Naive thymus-derived CD4-positive, alpha-beta T cell (primary cell): ENCODE measurements at regions not wholly inside any gene's neighbourhood (a gene's known extent, or its start where the extent isn't known, plus 50 kb on each side); places are given as distances from the start of the nearest gene placed in this dataset.

Experiments used
- ATAC-seq: fragments of 150-1000 bp; cut with Tn5 transposase; 2 replicates; pipeline ENCODE4 v1.10.0; 2021; ENCODE audit warnings: mild to moderate bottlenecking, moderate library complexity
- CTCF ChIA-PET: fragments of 350-600 bp; sonication (Branson Sonifier 250); formaldehyde crosslinking; loops from one replicate; lab custom pipeline; 2021; ENCODE audit warnings: antibody characterized with exemption; lab: Charles Lee
- POLR2A ChIA-PET: fragments of 350-600 bp; sonication (Branson Sonifier 250); formaldehyde crosslinking; loops from one replicate; lab custom pipeline; 2021; ENCODE audit warnings: antibody characterized with exemption, inconsistent platforms; lab: Charles Lee
- DNase-seq, 9 donors: peaks; one replicate each; pipeline versions ENCODE4 v3.0.0 to v3.0.0-alpha.2; 2020 to 2022; ENCODE audit warnings: mixed read lengths in 1 of 9
- H3K27ac ChIP-seq: one replicate; pipeline ENCODE4 v1.7.0; 2013; ENCODE audit warnings: mild to moderate bottlenecking, low read depth, low read length, moderate library complexity
- H3K27me3 ChIP-seq, 2 donors: one replicate each; pipeline ENCODE4 v1.7.0; 2013; ENCODE audit warnings: low read length in 2 of 2, mild to moderate bottlenecking in 2 of 2, moderate library complexity in 2 of 2; ENCODE audit not compliant: control insufficient read depth in 2 of 2, insufficient read depth in 2 of 2
- H3K36me3 ChIP-seq, 3 experiments: 1 replicate in 2 of 3; 2 replicates in 1 of 3; pipeline ENCODE4 v1.7.0; 2013; ENCODE audit warnings: low read length in 3 of 3, mild to moderate bottlenecking in 3 of 3, moderate library complexity in 1 of 3; ENCODE audit not compliant: insufficient read depth in 3 of 3, control insufficient read depth in 2 of 3
- H3K4me1 ChIP-seq, 2 donors: one replicate each; pipeline ENCODE4 v1.7.0; 2013; ENCODE audit warnings: low read length in 2 of 2, mild to moderate bottlenecking in 2 of 2, moderate library complexity in 1 of 2; ENCODE audit not compliant: control insufficient read depth in 2 of 2, insufficient read depth in 2 of 2
- H3K4me3 ChIP-seq: 2 replicates; pipeline ENCODE4 v1.7.0; 2013; ENCODE audit warnings: mild to moderate bottlenecking, low read length
- H3K9me3 ChIP-seq, 3 experiments: 1 replicate in 2 of 3; 2 replicates in 1 of 3; pipeline ENCODE4 v1.7.0; 2013; ENCODE audit warnings: low read length in 3 of 3; ENCODE audit not compliant: control insufficient read depth in 2 of 3
- H3K27ac Mint-ChIP-seq, 9 donors: one replicate each; pipeline ENCODE4 v1.8.0; 2020 to 2022; ENCODE audit warnings: mixed read lengths in 9 of 9, mild to moderate bottlenecking in 8 of 9, moderate library complexity in 5 of 9, inconsistent platforms in 2 of 9
- H3K27me3 Mint-ChIP-seq, 5 donors: one replicate each; pipeline ENCODE4 v1.8.0; 2021 to 2022; ENCODE audit warnings: mixed read lengths in 5 of 5, mild to moderate bottlenecking in 1 of 5
- H3K36me3 Mint-ChIP-seq, 5 donors: one replicate each; pipeline ENCODE4 v1.8.0; 2020 to 2022; ENCODE audit warnings: mixed read lengths in 5 of 5, mild to moderate bottlenecking in 3 of 5, inconsistent platforms in 1 of 5
- H3K4me1 Mint-ChIP-seq, 7 donors: one replicate each; pipeline ENCODE4 v1.8.0; 2020 to 2022; ENCODE audit warnings: mixed read lengths in 7 of 7, mild to moderate bottlenecking in 3 of 7, inconsistent platforms in 1 of 7
- H3K4me3 Mint-ChIP-seq, 10 donors: one replicate each; pipeline ENCODE4 v1.8.0; 2020 to 2022; ENCODE audit warnings: mild to moderate bottlenecking in 10 of 10, mixed read lengths in 10 of 10, moderate library complexity in 6 of 10, inconsistent platforms in 2 of 10
- H3K9me3 Mint-ChIP-seq, 11 donors: one replicate each; pipeline ENCODE4 v1.8.0; 2020 to 2022; ENCODE audit warnings: mixed read lengths in 11 of 11, mild to moderate bottlenecking in 4 of 11, inconsistent platforms in 1 of 11, moderate library complexity in 1 of 11
- intact Hi-C, 2 donors: fragments of 100-400 bp; cut with micrococcal nuclease; formaldehyde crosslinking; loops; one replicate each; pipeline ENCODE4 v1.15.1; 2023

DNA sequence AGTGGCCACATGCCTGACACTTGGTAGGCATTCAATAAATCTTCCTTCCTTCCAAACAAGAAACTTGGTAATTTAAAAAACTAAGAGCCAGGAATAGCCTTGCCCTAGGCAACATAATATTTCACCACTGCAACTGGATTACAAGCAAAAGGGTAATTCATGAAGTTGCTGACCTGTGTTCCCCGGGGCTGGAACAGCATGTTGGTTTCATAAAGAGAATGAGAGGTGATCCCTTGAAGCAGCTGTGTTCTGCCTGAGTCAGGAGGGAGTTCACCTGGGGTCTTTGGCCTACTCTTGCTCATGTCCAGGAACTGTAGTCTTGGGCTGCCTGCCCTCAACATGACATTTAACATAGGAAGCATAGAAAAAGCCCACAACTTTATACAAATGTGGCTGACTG lies 329.0 kb upstream of the DAB1 start:
- Histone ChIP-seq H3K36me3 (no peaks in the 10 kb centered on the region), H3K4me3 (no peak overlapping the region), H3K27ac (no peak overlapping the region), H3K27me3 (no peaks in the 10 kb centered on the region), H3K4me1 (no peaks in the 10 kb centered on the region), H3K9me3 (no peaks in the 10 kb centered on the region)
- no peak overlapping the region for H3K27ac Mint-ChIP-seq
- no peaks in the 10 kb centered on the region for H3K4me1 Mint-ChIP-seq
- ChIA-PET CTCF (no interaction called here), POLR2A (no interaction called here)
- DNase-seq, result no peak
- intact Hi-C loops, result no loop called here
- H3K9me3 Mint-ChIP-seq, result peaks cover 0 to 4% (median 0%) of the 10 kb centered on the region in 11 donors
- H3K4me3 Mint-ChIP-seq, result no peak overlapping the region
- H3K27me3 Mint-ChIP-seq, result peaks cover 0 to 19% (median 10%) of the 10 kb centered on the region in 5 donors
- H3K36me3 Mint-ChIP-seq, result no peaks in the 10 kb centered on the region
- ATAC-seq, result no peak

DNA sequence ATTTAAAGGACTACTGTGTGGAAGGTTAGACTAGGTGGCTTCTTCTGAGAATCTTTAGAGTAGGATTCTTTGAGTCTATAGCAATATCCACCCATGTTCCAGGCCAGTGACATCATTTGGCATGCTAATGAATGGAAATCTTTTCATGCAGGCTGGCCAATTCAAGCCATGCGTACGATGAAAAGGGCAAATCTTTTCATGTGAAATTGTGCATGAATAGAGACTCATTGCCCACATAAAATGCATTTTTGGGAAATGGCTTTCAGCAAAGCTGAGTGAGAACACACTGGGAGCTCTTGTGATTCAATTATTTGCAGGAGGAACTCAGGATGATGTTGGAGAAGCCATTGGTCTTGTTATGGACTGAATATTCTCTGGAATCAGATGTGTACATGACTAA lies 324.9 kb upstream of the DAB1 start:
- ATAC-seq (no peak), DNase-seq (no peak)
- Mint-ChIP-seq H3K27ac (no peak overlapping the region), H3K36me3 (no peaks in the 10 kb centered on the region), H3K9me3 (peaks cover 0 to 6% (median 0%) of the 10 kb centered on the region in 11 donors), H3K4me1 (no peaks in the 10 kb centered on the region), H3K4me3 (no peak overlapping the region), H3K27me3 (peaks cover 0 to 21% (median 14%) of the 10 kb centered on the region in 5 donors)
- CTCF ChIA-PET, result no interaction called here
- H3K4me1 ChIP-seq, result no peaks in the 10 kb centered on the region
- POLR2A ChIA-PET, result no interaction called here
- H3K9me3 ChIP-seq, result no peaks in the 10 kb centered on the region
- H3K27me3 ChIP-seq, result no peaks in the 10 kb centered on the region
- no peak overlapping the region for H3K4me3 ChIP-seq
- H3K36me3 ChIP-seq, result no peaks in the 10 kb centered on the region
- intact Hi-C loops, result no loop called here
- no peak overlapping the region for H3K27ac ChIP-seq

DNA sequence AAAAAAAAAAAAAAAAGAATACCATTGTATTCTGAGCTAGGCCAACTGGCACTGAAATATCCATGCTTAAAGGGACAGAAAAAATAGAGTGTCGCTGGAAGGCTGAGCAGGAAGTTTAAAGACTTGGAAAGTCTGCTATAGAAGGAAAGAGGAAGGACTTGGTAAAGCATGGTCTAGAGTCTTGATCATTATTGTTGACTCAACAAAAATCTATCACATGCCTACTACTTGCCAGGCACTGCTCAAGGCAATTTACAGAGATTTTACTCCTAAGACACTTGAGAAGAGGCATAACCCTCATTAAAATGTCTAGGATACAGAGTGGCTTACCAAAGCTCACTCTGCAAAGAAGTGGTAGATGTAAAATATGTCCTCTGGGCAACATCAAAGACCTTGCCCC lies 324.0 kb upstream of the DAB1 start:
- Histone ChIP-seq H3K27ac (no peak overlapping the region), H3K4me3 (no peak overlapping the region), H3K36me3 (no peaks in the 10 kb centered on the region), H3K4me1 (no peaks in the 10 kb centered on the region), H3K27me3 (no peaks in the 10 kb centered on the region), H3K9me3 (no peaks in the 10 kb centered on the region)
- H3K27ac Mint-ChIP-seq, result no peak overlapping the region
- CTCF ChIA-PET, result no interaction called here
- ATAC-seq, result no peak
- no peaks in the 10 kb centered on the region for H3K4me1 Mint-ChIP-seq
- intact Hi-C loops, result no loop called here
- H3K4me3 Mint-ChIP-seq, result no peak overlapping the region
- no peaks in the 10 kb centered on the region for H3K36me3 Mint-ChIP-seq
- POLR2A ChIA-PET, result no interaction called here
- peaks cover 0 to 21% (median 14%) of the 10 kb centered on the region in 5 donors for H3K27me3 Mint-ChIP-seq
- H3K9me3 Mint-ChIP-seq, result peaks cover 0 to 6% (median 2%) of the 10 kb centered on the region in 11 donors
- no peak for DNase-seq

DNA sequence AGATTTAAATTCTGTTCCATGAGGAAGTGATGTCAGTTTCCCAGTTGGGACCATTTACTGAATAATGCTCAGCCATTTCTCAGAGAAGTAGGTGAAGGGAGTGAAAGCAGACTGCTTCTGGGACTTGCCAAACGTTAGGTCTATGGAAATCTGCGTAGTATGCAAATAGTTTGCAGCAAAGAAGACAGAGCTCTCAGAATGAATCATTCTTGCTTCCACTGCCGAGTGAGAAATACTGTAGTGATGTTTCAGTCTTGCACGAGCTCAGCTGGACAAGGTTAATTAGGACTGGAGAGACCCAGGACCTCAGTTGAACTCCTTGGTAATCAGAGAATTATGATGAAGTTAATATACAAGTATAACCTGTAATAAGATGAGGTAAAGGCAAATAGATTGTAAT lies 317.7 kb upstream of the DAB1 start:
- H3K36me3 Mint-ChIP-seq, result no peaks in the 10 kb centered on the region
- Histone ChIP-seq H3K36me3 (no peaks in the 10 kb centered on the region), H3K4me1 (no peaks in the 10 kb centered on the region), H3K27me3 (no peaks in the 10 kb centered on the region), H3K9me3 (no peaks in the 10 kb centered on the region), H3K27ac (no peak overlapping the region), H3K4me3 (no peak overlapping the region)
- peaks cover 0 to 10% (median 5%) of the 10 kb centered on the region in 5 donors for H3K27me3 Mint-ChIP-seq
- ChIA-PET CTCF (interaction anchor here (0.7 kb wide), 1 partner anchor 28 kb away, joined by 3 read pairs; no protein-coding TSS in a partner anchor), POLR2A (no interaction called here)
- intact Hi-C loops, result no loop called here
- H3K9me3 Mint-ChIP-seq, result peaks cover 0 to 3% (median 0%) of the 10 kb centered on the region in 11 donors
- ATAC-seq (no peak), DNase-seq (no peak)
- no peak overlapping the region for H3K4me3 Mint-ChIP-seq
- no peak overlapping the region for H3K27ac Mint-ChIP-seq
- peaks cover 0 to 1% (median 0%) of the 10 kb centered on the region in 7 donors for H3K4me1 Mint-ChIP-seq

DNA sequence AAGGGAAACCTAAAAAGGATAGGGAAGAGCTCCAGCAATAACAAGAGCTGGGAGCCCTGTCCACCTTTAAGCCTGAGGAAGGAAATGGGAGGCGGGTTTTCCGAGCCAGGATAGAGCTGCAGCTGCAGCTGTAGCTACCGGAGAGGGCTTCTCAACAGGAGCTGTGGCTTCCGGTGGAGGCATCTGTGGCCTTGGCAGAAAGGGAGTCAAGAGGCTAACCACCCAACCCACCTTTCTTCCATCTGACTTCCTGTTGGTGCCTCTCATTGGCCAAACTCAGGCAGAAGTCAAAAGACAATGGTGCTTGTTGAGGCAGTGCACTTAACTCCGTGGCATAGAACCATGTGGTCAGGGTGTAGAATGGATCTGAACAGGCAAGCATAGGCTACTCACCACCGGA lies 313.1 kb upstream of the DAB1 start:
- no peaks in the 10 kb centered on the region for H3K9me3 ChIP-seq
- ChIA-PET POLR2A (no interaction called here), CTCF (no interaction called here)
- no peak overlapping the region for H3K27ac ChIP-seq
- no peak for DNase-seq
- no peak overlapping the region for H3K4me3 ChIP-seq
- intact Hi-C loops, result no loop called here
- peaks cover 0 to 2% (median 0%) of the 10 kb centered on the region in 7 donors for H3K4me1 Mint-ChIP-seq
- H3K27ac Mint-ChIP-seq, result no peak overlapping the region
- peaks cover 0 to 2% (median 0%) of the 10 kb centered on the region in 11 donors for H3K9me3 Mint-ChIP-seq
- H3K27me3 ChIP-seq, result no peaks in the 10 kb centered on the region
- H3K36me3 ChIP-seq, result no peaks in the 10 kb centered on the region
- H3K36me3 Mint-ChIP-seq, result no peaks in the 10 kb centered on the region
- peaks cover 0 to 9% (median 5%) of the 10 kb centered on the region in 5 donors for H3K27me3 Mint-ChIP-seq
- H3K4me1 ChIP-seq, result no peaks in the 10 kb centered on the region
- ATAC-seq, result no peak
- no peak overlapping the region for H3K4me3 Mint-ChIP-seq

DNA sequence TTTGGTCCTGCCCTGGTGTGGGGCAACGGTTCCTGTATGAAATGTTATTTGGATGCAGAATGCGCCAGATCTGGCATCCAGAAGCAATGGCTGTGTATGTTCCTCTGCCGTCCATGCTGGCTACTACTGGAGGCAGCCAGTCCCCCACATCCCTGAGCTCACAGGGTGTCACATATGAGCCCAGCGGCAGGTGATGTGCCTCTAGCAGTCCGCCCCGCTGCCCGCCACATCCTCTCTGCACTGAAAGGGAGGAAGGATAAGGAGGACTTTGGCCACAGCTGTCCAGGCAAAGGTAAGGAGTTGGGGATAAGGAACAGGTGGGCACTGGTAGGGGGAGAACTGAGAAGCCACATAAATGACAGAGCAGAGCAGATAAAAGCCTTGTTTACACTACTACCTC lies 305.3 kb upstream of the DAB1 start:
- ATAC-seq (no peak), DNase-seq (no peak)
- Histone ChIP-seq H3K9me3 (no peaks in the 10 kb centered on the region), H3K4me3 (no peak overlapping the region), H3K27me3 (no peaks in the 10 kb centered on the region), H3K36me3 (no peaks in the 10 kb centered on the region), H3K27ac (no peak overlapping the region), H3K4me1 (no peaks in the 10 kb centered on the region)
- intact Hi-C loops, result no loop called here
- H3K4me1 Mint-ChIP-seq, result no peaks in the 10 kb centered on the region
- CTCF ChIA-PET, result no interaction called here
- peaks cover 0 to 10% (median 0%) of the 10 kb centered on the region in 5 donors for H3K27me3 Mint-ChIP-seq
- POLR2A ChIA-PET, result no interaction called here
- H3K27ac Mint-ChIP-seq, result no peak overlapping the region
- no peak overlapping the region for H3K4me3 Mint-ChIP-seq
- H3K9me3 Mint-ChIP-seq, result peaks cover 0 to 2% (median 0%) of the 10 kb centered on the region in 11 donors
- H3K36me3 Mint-ChIP-seq, result no peaks in the 10 kb centered on the region

DNA sequence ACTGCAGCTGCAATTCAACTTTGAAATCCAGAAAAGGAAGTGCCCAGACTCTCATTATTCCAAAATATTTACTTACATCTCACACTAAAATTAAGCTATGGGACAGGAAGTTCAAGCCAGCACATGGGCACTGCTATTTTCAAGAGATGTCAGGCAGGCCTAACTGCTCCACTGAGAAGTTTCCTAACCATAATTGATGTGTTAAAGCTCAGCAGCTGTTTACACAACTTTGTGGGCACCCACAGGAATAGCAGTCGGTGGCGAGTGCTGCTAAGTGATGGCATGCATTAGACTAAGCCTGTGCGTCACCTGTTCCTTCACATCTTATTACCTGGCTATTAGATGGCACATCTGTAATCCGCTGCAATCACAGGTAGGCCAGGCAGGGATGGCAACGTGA lies 303.3 kb upstream of the DAB1 start:
- Histone ChIP-seq H3K9me3 (no peaks in the 10 kb centered on the region), H3K36me3 (no peaks in the 10 kb centered on the region), H3K27me3 (no peaks in the 10 kb centered on the region), H3K4me3 (no peak overlapping the region), H3K27ac (no peak overlapping the region), H3K4me1 (no peaks in the 10 kb centered on the region)
- H3K27me3 Mint-ChIP-seq, result peaks cover 0 to 10% (median 0%) of the 10 kb centered on the region in 5 donors
- H3K27ac Mint-ChIP-seq, result no peak overlapping the region
- no peak overlapping the region for H3K4me3 Mint-ChIP-seq
- ChIA-PET CTCF (no interaction called here), POLR2A (no interaction called here)
- H3K4me1 Mint-ChIP-seq, result no peaks in the 10 kb centered on the region
- no peak for ATAC-seq
- H3K9me3 Mint-ChIP-seq, result peaks cover 0 to 2% (median 0%) of the 10 kb centered on the region in 11 donors
- no peaks in the 10 kb centered on the region for H3K36me3 Mint-ChIP-seq
- intact Hi-C loops, result no loop called here
- no peak for DNase-seq
